COLO829 (cell line): ENCODE measurements at regions not wholly inside any gene's neighbourhood (a gene's known extent, or its start where the extent isn't known, plus 50 kb on each side); places are given as distances from the start of the nearest gene placed in this dataset.
"Not testable (repeated sequence)": the region's sequence is repeated elsewhere in the genome, so short reads cannot be mapped to it uniquely, and the experiment has no call there.

Experiments used
- DNase-seq: peaks from one replicate; pipeline ENCODE4 v3.0.0; 2012; ENCODE audit warnings: low spot score

GRCh38 chr3:16053794-16054193, 120.7 kb upstream of the GALNT15 start:
- DNase-seq = no peak

GRCh38 chr3:16055606-16056211, 118.8 kb upstream of the GALNT15 start:
- no peak for DNase-seq

- no peak for DNase-seq
Observed at GRCh38 chr3:16056217-16056616, 118.3 kb upstream of the GALNT15 start.

- DNase-seq = no peak
Observed at GRCh38 chr3:16058521-16058920, 116.0 kb upstream of the GALNT15 start.

- DNase-seq = no peak
Observed at GRCh38 chr3:16059081-16059537, 115.4 kb upstream of the GALNT15 start.

GRCh38 chr3:16059711-16060357, 114.6 kb upstream of the GALNT15 start:
- no peak for DNase-seq

GRCh38 chr3:16060358-16060852, 114.1 kb upstream of the GALNT15 start:
- DNase-seq = peak; percentile 83

- peak; percentile 10 for DNase-seq
Observed at GRCh38 chr3:16060945-16061344, 113.5 kb upstream of the GALNT15 start.

GRCh38 chr3:16061491-16061890, 113.0 kb upstream of the GALNT15 start:
- DNase-seq = no peak

- DNase-seq = peak; percentile 73
Observed at GRCh38 chr3:16063603-16064002, 110.9 kb upstream of the GALNT15 start.

GRCh38 chr3:16064642-16065414, 109.7 kb upstream of the GALNT15 start:
- DNase-seq = peak; percentile 42

- no peak for DNase-seq
Observed at GRCh38 chr3:16066545-16066944, 107.9 kb upstream of the GALNT15 start.

GRCh38 chr3:16066975-16067374, 107.5 kb upstream of the GALNT15 start:
- DNase-seq = no peak

- DNase-seq = no peak
Observed at GRCh38 chr3:16067837-16068471, 106.5 kb upstream of the GALNT15 start.

GRCh38 chr3:16069149-16069922, 105.1 kb upstream of the GALNT15 start:
- peak; percentile 28 for DNase-seq

- no peak for DNase-seq
Observed at GRCh38 chr3:16070707-16071106, 103.8 kb upstream of the GALNT15 start.

- no peak for DNase-seq
Observed at GRCh38 chr3:16071206-16071605, 103.3 kb upstream of the GALNT15 start.

- no peak for DNase-seq
Observed at GRCh38 chr3:16072420-16073110, 101.9 kb upstream of the GALNT15 start.

GRCh38 chr3:16073203-16073602, 101.3 kb upstream of the GALNT15 start:
- DNase-seq = no peak

GRCh38 chr3:16073990-16074671, 100.3 kb upstream of the GALNT15 start:
- not testable (repeated sequence) for DNase-seq
